ENCODE measurements at regions not wholly inside any gene's neighbourhood (a gene's known extent, or its start where the extent isn't known, plus 50 kb on each side); places are given as distances from the start of the nearest gene placed in this dataset.

DNA sequence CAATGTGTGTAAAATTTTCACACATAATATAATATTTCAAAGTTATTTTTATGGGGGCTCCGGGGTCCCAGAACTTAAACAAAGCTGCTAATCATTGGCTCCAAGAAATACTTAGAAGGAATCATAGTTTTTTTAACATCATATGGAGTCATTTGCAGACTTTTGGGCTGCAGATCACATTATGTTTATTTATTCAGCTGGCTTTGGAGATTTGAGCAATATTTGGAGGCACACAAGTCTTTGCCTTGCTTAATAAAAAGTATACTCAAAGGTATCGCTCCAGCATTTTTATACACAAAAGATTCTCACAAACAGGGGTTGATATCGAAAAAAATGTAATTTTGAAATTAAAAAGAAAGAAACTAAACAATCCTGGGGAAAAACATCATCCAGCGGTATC, 382.5 kb upstream of the TENM3 start:
- no peaks in the 10 kb centered on the region for H3K27me3 ChIP-seq
- WGBS, 2 donors = 75 to 78% methylated on average over 4 of the region's 4 CpGs
- no peaks in the 10 kb centered on the region for H3K36me3 ChIP-seq (replicated peaks in 1 of 2; ENCODE audit: insufficient read depth in 1 of 2, low read depth in 2 of 2)
- TF ChIP-seq, protein P1, sequence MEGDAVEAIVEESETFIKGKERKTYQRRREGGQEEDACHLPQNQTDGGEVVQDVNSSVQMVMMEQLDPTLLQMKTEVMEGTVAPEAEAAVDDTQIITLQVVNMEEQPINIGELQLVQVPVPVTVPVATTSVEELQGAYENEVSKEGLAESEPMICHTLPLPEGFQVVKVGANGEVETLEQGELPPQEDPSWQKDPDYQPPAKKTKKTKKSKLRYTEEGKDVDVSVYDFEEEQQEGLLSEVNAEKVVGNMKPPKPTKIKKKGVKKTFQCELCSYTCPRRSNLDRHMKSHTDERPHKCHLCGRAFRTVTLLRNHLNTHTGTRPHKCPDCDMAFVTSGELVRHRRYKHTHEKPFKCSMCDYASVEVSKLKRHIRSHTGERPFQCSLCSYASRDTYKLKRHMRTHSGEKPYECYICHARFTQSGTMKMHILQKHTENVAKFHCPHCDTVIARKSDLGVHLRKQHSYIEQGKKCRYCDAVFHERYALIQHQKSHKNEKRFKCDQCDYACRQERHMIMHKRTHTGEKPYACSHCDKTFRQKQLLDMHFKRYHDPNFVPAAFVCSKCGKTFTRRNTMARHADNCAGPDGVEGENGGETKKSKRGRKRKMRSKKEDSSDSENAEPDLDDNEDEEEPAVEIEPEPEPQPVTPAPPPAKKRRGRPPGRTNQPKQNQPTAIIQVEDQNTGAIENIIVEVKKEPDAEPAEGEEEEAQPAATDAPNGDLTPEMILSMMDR (IDR thresholded peaks at IDR 0.05) = no peak
- TF ChIP-seq POLR2A (IDR thresholded peaks at IDR 0.05) = no peak
- intact Hi-C loops (cut with DNase I) = no loop called here
- H3K4me1 ChIP-seq = peaks cover 7% of the 10 kb centered on the region
- H3K9me3 ChIP-seq = no peaks in the 10 kb centered on the region
- DNase-seq = no peak
- H3K4me3 ChIP-seq = no peak overlapping the region
- ATAC-seq = no peak
- H3K27ac ChIP-seq = no peak overlapping the region

DNA sequence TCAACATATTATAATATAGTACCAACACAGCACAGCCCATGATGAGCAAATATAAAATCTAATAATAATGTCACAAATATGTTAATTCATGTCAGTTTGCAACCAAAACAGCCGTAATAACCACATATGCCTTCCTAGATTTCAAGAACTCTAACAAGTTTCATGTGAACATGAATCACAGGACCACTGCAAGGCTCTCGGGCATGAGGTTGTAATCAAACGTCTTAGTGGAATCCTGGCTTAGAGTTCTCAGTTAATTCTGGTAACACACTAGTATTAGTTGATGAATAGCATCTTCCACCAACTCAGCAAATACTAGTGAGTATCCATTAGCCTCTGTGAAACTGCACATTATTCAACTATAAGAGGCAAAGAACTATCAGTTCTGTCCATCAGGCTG, 379.3 kb upstream of the TENM3 start:
- Histone ChIP-seq H3K27ac (no peak overlapping the region), H3K9me3 (no peaks in the 10 kb centered on the region), H3K27me3 (no peaks in the 10 kb centered on the region), H3K36me3 (replicated peaks in 1 of 2; ENCODE audit: insufficient read depth in 1 of 2, low read depth in 2 of 2) (no peaks in the 10 kb centered on the region), H3K4me3 (no peak overlapping the region), H3K4me1 (peaks cover 7% of the 10 kb centered on the region)
- TF ChIP-seq POLR2A (IDR thresholded peaks at IDR 0.05) = no peak
- TF ChIP-seq, protein P1 (IDR thresholded peaks at IDR 0.05) = no peak
- WGBS, 2 donors = 74% methylated on average over 3 of the region's 3 CpGs
- intact Hi-C loops (cut with DNase I) = no loop called here
- ATAC-seq (no peak), DNase-seq (no peak)

DNA sequence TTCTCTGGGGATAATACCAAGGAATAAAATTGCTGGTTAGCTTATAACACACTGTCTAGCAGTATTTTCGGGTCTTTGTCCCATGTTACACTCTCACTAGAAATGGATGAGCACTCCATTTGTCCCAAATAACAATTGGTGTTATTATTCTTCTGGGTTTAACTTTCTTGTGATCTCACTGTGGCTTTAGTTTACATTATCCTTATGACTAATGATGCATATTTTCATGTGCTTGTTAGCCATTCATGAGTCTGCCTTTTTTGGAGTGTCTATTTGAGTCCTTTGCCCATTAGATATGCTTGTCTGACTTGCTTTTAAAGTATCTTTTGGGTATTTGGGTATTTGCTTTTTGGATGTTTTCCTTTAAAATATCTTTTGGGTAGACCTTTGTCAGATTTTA, 372.9 kb upstream of the TENM3 start:
- H3K27ac ChIP-seq = no peak overlapping the region
- WGBS, 2 donors = 36 to 44% methylated on average over 1 of the region's 1 CpG
- no peaks in the 10 kb centered on the region for H3K27me3 ChIP-seq
- no peaks in the 10 kb centered on the region for H3K4me1 ChIP-seq
- ATAC-seq (no peak), DNase-seq (no peak)
- TF ChIP-seq, protein P1 (IDR thresholded peaks at IDR 0.05) = no peak
- no peak for TF ChIP-seq POLR2A (IDR thresholded peaks at IDR 0.05)
- no peak overlapping the region for H3K4me3 ChIP-seq
- intact Hi-C loops (cut with DNase I) = no loop called here
- no peaks in the 10 kb centered on the region for H3K9me3 ChIP-seq
- no peaks in the 10 kb centered on the region for H3K36me3 ChIP-seq (replicated peaks in 1 of 2; ENCODE audit: insufficient read depth in 1 of 2, low read depth in 2 of 2)

DNA sequence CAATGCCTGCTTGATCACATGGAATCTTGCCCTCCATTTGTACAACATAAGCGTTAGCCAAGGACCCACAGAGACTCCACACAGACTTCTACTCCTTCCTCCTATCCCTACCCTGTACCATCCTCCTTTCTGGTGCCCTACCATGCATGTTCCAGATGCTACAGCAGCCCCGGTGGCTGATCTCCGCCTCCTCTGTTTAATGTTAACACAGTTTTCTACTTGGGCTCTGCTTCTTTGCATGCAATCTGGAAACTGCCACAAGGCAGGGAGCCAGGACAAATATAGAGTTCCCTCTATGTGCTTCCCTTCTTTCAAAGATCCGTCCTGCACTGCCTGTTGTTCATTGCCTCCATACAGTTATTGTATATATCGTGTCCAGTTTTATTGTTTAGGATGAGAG, 368.6 kb upstream of the TENM3 start:
- intact Hi-C loops (cut with DNase I) = no loop called here
- DNase-seq (no peak), ATAC-seq (no peak)
- Histone ChIP-seq H3K27ac (no peak overlapping the region), H3K4me1 (no peaks in the 10 kb centered on the region), H3K27me3 (no peaks in the 10 kb centered on the region), H3K9me3 (no peaks in the 10 kb centered on the region), H3K36me3 (replicated peaks in 1 of 2; ENCODE audit: insufficient read depth in 1 of 2, low read depth in 2 of 2) (no peaks in the 10 kb centered on the region), H3K4me3 (no peak overlapping the region)
- WGBS, 2 donors = 45 to 47% methylated on average over 5 of the region's 5 CpGs
- TF ChIP-seq POLR2A (IDR thresholded peaks at IDR 0.05) = no peak
- TF ChIP-seq, protein P1 (IDR thresholded peaks at IDR 0.05) = no peak

- DNase-seq = no peak
- Histone ChIP-seq H3K27me3 (no peaks in the 10 kb centered on the region), H3K27ac (no peak overlapping the region), H3K36me3 (replicated peaks in 1 of 2; ENCODE audit: insufficient read depth in 1 of 2, low read depth in 2 of 2) (no peaks in the 10 kb centered on the region), H3K4me1 (no peaks in the 10 kb centered on the region), H3K9me3 (no peaks in the 10 kb centered on the region), H3K4me3 (no peak overlapping the region)
- TF ChIP-seq, protein P1 (IDR thresholded peaks at IDR 0.05) = no peak
- no peak for TF ChIP-seq POLR2A (IDR thresholded peaks at IDR 0.05)
- WGBS, 2 donors = 29 to 46% methylated on average over 1 of the region's 1 CpG
- ATAC-seq = no peak
- intact Hi-C loops (cut with DNase I) = no loop called here
Measured at GRCh38 chr4:181877329-181877848, 365.8 kb upstream of the TENM3 start.
